EH (cell line): ENCODE measurements at regions not wholly inside any gene's neighbourhood (a gene's known extent, or its start where the extent isn't known, plus 50 kb on each side); places are given as distances from the start of the nearest gene placed in this dataset.

Experiments
- DNase-seq: peaks from one replicate; pipeline ENCODE4 v3.0.0-alpha.2; 2015; ENCODE audit warnings: low read depth

GRCh38 chr2:138441916-138442315 is 59.7 kb upstream of the SPOPL start:
- DNase-seq = no peak

GRCh38 chr2:138444411-138444810 is 57.2 kb upstream of the SPOPL start:
- DNase-seq = no peak

GRCh38 chr2:138445227-138445626 is 56.3 kb upstream of the SPOPL start:
- no peak for DNase-seq

GRCh38 chr2:138446043-138446442 is 55.5 kb upstream of the SPOPL start:
- no peak for DNase-seq

GRCh38 chr2:138447889-138448570 is 53.5 kb upstream of the SPOPL start:
- no peak for DNase-seq
